Lower leg skin (tissue), 3 donors: ENCODE measurements at regions not wholly inside any gene's neighbourhood (a gene's known extent, or its start where the extent isn't known, plus 50 kb on each side); places are given as distances from the start of the nearest gene placed in this dataset.

ENCODE experiments used
- CTCF ChIP-seq, 3 donors: fragments of 450-650 bp; IDR thresholded peaks; one replicate each; pipeline ENCODE4 v1.5.1; 2016; ENCODE audit warnings: antibody characterized with exemption in 3 of 3, mild to moderate bottlenecking in 3 of 3, moderate library complexity in 2 of 3
- POLR2A ChIP-seq, 2 donors: fragments of 450-650 bp; IDR thresholded peaks; one replicate each; pipeline ENCODE4 v1.6.1; 2016 to 2017; ENCODE audit warnings: antibody characterized with exemption in 2 of 2, mild to moderate bottlenecking in 1 of 2, moderate library complexity in 1 of 2

- TF ChIP-seq CTCF (IDR thresholded peaks at IDR 0.05) = no peak
- TF ChIP-seq POLR2A (IDR thresholded peaks at IDR 0.05) = no peak
Observed at GRCh38 chr2:183803596-183803995, 679.4 kb downstream of the NUP35 start.
